ENCODE measurements at regions not wholly inside any gene's neighbourhood (a gene's known extent, or its start where the extent isn't known, plus 50 kb on each side); places are given as distances from the start of the nearest gene placed in this dataset.

DNA sequence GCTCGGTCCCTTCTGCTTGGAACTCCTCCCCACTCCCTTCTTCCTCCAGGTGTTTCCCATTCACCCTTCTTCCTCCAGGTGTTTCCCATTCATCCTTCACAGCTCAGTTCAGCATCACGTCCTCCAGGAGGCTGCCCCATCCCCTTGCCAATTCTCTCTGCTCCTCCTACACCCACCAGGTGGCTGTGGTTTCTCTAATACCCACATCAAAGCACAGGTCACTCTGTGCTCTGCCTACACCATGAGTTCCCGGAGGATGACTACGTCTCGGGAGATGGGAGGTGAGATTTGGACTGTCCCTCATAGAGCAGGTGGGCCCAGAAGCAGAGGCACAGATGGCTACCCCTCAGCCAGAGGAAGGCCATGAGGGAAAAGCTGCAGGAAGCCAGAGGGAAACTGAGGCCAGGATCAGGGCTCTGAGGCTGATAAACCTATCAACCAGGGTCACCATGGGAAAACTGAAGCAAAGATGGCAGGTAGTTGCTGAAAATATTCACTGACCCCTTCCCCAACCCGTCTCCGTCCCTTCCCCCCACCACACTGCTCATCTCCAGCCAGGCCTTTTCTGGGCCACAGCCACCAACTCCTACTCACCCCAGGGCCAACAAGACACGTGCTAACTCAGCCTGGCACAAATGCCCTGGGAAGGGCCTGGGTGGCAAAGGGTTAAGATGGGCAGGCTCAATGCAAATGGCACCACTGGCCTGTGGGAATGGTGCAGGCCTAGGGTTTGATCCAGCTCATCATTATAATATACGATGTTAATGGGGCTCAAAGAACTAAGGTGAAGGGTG is 56.6 kb upstream of the CPXM2 start:
- TF ChIP-seq, protein P1, sequence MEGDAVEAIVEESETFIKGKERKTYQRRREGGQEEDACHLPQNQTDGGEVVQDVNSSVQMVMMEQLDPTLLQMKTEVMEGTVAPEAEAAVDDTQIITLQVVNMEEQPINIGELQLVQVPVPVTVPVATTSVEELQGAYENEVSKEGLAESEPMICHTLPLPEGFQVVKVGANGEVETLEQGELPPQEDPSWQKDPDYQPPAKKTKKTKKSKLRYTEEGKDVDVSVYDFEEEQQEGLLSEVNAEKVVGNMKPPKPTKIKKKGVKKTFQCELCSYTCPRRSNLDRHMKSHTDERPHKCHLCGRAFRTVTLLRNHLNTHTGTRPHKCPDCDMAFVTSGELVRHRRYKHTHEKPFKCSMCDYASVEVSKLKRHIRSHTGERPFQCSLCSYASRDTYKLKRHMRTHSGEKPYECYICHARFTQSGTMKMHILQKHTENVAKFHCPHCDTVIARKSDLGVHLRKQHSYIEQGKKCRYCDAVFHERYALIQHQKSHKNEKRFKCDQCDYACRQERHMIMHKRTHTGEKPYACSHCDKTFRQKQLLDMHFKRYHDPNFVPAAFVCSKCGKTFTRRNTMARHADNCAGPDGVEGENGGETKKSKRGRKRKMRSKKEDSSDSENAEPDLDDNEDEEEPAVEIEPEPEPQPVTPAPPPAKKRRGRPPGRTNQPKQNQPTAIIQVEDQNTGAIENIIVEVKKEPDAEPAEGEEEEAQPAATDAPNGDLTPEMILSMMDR (IDR thresholded peaks at IDR 0.05): no peak
- TF ChIP-seq EP300 (IDR thresholded peaks at IDR 0.05) (no peak), POLR2A (IDR thresholded peaks at IDR 0.05) (no peak)
